ENCODE measurements at regions not wholly inside any gene's neighbourhood (a gene's known extent, or its start where the extent isn't known, plus 50 kb on each side); places are given as distances from the start of the nearest gene placed in this dataset.

DNA sequence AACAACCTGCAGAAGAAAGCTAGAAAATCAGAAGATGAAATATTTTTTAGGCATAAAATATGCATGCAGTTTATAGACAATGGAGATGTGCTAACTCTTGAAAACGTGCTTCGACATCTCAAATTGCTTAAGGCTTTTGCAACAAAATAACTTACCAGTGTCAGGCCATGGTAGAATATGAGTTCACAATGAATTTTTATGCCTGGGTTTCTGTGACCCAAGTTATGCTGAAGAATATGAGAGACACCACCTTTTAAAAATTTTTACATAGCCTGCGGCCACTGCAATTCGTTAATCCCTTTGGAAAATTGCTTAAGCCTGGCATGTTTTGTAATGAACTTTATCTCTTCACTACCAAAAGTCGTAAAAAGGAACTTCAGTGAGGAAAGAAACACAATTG is 170.1 kb upstream of the AKR1E2 start:
- H3K36me3 ChIP-seq, result no peaks in the 10 kb centered on the region
- TF ChIP-seq, protein P1, sequence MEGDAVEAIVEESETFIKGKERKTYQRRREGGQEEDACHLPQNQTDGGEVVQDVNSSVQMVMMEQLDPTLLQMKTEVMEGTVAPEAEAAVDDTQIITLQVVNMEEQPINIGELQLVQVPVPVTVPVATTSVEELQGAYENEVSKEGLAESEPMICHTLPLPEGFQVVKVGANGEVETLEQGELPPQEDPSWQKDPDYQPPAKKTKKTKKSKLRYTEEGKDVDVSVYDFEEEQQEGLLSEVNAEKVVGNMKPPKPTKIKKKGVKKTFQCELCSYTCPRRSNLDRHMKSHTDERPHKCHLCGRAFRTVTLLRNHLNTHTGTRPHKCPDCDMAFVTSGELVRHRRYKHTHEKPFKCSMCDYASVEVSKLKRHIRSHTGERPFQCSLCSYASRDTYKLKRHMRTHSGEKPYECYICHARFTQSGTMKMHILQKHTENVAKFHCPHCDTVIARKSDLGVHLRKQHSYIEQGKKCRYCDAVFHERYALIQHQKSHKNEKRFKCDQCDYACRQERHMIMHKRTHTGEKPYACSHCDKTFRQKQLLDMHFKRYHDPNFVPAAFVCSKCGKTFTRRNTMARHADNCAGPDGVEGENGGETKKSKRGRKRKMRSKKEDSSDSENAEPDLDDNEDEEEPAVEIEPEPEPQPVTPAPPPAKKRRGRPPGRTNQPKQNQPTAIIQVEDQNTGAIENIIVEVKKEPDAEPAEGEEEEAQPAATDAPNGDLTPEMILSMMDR (IDR thresholded peaks at IDR 0.05), result no peak
- no peak overlapping the region for H3K27ac ChIP-seq
- no peak for DNase-seq
- H3K9me3 ChIP-seq, result no peaks in the 10 kb centered on the region
- H3K27me3 ChIP-seq, result no peaks in the 10 kb centered on the region
- no peak overlapping the region for H3K4me3 ChIP-seq
- intact Hi-C loops (cut with DNase I; ENCODE audit: low total_unique reads), result loop anchor here (5.0 to 10.0 kb wide), 3 partner anchors 141 to 1419 kb away; partner anchors contain the start of gene KLF6
- H3K4me1 ChIP-seq, result peaks cover 0 to 29% (median 1%) of the 10 kb centered on the region in 4 donors

DNA sequence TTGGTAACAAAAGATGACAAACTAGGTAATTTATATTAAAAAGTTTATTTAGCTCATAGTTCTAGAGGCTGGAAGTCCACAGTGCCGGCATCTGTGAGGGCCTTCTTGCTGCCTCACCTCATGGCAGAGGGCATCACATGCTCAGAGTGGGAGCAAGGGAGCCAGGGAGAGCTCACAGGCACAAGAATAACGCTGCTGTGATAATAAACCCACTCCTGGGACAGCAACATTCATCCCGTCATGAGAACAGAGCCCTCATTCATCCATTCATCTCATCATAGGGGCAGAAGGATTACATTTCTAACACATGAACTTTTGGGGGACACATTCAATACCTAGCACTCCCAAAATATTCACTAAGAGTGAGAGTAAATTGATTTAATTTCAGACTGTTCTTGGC is 170.6 kb upstream of the AKR1E2 start:
- peak overlapping the region in 1 of 2 donors; percentile 12 for H3K27ac ChIP-seq
- H3K36me3 ChIP-seq, result no peaks in the 10 kb centered on the region
- intact Hi-C loops (cut with DNase I; ENCODE audit: low total_unique reads), result loop anchor here (5.0 to 10.0 kb wide), 3 partner anchors 141 to 1418 kb away; partner anchors contain the start of gene KLF6
- no peak overlapping the region for H3K4me3 ChIP-seq
- no peak for DNase-seq
- no peaks in the 10 kb centered on the region for H3K27me3 ChIP-seq
- H3K9me3 ChIP-seq, result no peaks in the 10 kb centered on the region
- peaks cover 0 to 29% (median 3%) of the 10 kb centered on the region in 4 donors for H3K4me1 ChIP-seq
- TF ChIP-seq, protein P1 (IDR thresholded peaks at IDR 0.05), result no peak

DNA sequence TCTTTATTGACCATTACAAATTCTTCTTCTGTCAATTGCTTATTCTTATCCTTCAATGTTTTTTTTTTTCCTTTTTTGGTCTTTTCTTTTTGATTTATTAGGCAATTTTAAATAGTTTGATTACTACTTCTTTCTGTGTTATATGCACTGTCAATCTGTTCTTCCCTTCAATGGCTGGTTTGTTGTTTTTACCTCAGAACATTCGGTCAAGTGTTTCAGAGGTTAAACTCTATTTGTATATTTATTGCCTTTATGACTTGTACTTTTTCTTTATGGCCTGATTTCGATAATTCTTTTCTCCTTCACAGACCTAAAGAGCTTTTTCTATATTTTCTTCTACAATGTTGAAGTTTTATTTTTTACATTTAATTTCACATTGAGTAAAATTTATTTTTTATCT is 171.5 kb upstream of the AKR1E2 start:
- Histone ChIP-seq H3K9me3 (no peaks in the 10 kb centered on the region), H3K4me3 (no peak overlapping the region), H3K27ac (no peak overlapping the region), H3K4me1 (peaks cover 0 to 38% (median 6%) of the 10 kb centered on the region in 4 donors), H3K36me3 (no peaks in the 10 kb centered on the region), H3K27me3 (no peaks in the 10 kb centered on the region)
- no peak for DNase-seq
- intact Hi-C loops (cut with DNase I; ENCODE audit: low total_unique reads), result loop anchor here (10.0 kb wide), 2 partner anchors 140 to 870 kb away; partner anchors contain the start of gene KLF6
- TF ChIP-seq, protein P1 (IDR thresholded peaks at IDR 0.05), result no peak

DNA sequence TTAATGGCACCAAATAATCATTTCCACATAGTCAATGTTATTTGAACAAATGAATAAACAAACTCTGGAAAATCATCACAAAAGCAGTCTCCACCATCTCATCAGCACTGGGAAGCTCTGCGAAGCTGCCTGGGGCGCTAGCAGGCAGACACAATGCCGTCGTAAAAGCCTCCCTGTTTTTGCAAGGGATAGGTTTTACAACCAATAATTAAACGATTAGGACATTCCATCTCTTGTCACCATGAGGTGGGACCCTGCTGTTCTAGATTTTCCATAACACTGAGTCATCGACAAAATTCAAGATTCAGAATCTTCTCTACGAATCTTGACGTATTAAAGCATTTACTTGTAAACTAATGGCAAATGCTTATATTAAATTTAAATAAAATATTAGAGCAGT is 172.8 kb upstream of the AKR1E2 start:
- H3K27ac ChIP-seq, result no peak overlapping the region
- no peak for DNase-seq
- no peak overlapping the region for H3K4me3 ChIP-seq
- intact Hi-C loops (cut with DNase I; ENCODE audit: low total_unique reads), result loop anchor here (10.0 kb wide), 2 partner anchors 138 to 868 kb away; partner anchors contain the start of gene KLF6
- H3K36me3 ChIP-seq, result no peaks in the 10 kb centered on the region
- TF ChIP-seq, protein P1 (IDR thresholded peaks at IDR 0.05), result no peak
- no peaks in the 10 kb centered on the region for H3K27me3 ChIP-seq
- H3K9me3 ChIP-seq, result no peaks in the 10 kb centered on the region
- peaks cover 0 to 42% (median 6%) of the 10 kb centered on the region in 4 donors for H3K4me1 ChIP-seq

DNA sequence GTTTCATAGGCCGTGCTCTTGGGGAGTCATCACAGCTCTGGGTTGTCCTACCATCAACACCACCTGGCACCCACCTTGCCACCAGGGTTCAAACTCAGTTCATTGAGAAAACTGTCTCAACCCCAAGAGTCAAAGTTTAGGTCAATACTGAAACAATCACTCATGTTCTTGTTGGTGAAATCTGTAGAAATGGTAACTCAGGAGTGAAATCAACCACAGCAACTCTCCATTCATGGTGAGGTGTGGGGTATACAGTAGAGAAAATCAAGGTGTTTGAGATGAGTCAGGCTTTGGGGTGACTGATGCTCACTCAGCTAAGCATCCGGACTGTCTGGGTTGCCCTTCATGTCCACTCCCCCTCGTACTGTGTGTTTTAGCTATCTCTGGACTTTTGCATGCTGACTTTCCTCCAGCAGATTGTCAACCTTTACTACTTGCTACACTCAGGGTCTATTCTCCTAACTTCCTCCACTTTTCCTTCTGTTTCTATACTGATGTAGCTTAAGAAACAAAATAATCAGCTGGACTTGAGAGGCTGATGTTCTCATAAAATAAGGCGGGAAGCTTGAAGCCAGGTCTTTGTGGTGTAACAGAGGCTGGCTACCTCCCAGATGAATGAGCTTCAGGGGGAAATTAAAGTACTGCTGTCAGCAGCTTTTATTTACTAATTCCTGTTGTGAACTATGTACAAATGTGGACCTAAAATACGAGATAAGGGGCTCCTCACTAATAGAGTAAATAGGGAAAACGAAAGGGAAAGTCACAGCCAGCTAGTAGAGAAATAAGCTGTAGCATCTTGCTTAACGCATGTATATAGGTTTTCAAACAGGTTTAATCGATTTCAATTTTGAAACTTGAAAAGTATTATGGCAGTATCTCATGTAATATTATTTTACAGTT is 173.6 kb upstream of the AKR1E2 start:
- TF ChIP-seq, protein P1 (IDR thresholded peaks at IDR 0.05), result no peak
- H3K9me3 ChIP-seq, result no peaks in the 10 kb centered on the region
- no peak for DNase-seq
- H3K27me3 ChIP-seq, result no peaks in the 10 kb centered on the region
- no peak overlapping the region for H3K27ac ChIP-seq
- intact Hi-C loops (cut with DNase I; ENCODE audit: low total_unique reads), result loop anchor here (10.0 kb wide), 2 partner anchors 138 to 868 kb away; partner anchors contain the start of gene KLF6
- no peaks in the 10 kb centered on the region for H3K36me3 ChIP-seq
- no peak overlapping the region for H3K4me3 ChIP-seq
- peaks cover 0 to 43% (median 6%) of the 10 kb centered on the region in 4 donors for H3K4me1 ChIP-seq
